ENCODE measurements at regions not wholly inside any gene's neighbourhood (a gene's known extent, or its start where the extent isn't known, plus 50 kb on each side); places are given as distances from the start of the nearest gene placed in this dataset.
"Not testable (repeated sequence)": the region's sequence is repeated elsewhere in the genome, so short reads cannot be mapped to it uniquely, and the experiment has no call there.

DNA sequence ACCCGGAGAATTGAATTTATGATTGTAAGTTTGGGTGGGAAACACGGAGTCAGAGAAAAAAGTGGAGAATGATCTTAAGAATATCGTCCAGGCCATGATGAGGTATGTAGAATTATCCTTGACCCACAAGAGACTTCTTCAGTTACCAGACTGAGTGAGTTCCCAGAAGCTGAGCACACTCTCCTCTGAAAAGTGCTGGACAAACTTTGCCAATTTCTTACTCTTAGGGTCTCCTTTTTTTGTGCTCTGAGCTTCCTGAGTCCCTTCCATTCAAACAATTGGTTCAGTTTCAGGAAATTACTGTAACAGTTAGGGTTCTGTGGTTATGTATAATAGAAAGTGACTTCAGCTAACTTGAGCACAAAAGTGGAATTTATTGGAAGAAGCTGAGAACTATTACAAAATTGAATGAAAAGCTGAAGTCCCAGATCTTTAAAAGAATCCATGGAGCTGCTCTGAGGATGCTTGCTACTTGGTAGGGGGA is 50.6 kb upstream of the EHBP1 start:
- DNase-seq = peak; percentile 87
- no peaks in the 10 kb centered on the region for H3K27me3 ChIP-seq (ENCODE audit: control insufficient read depth, insufficient read depth, low read length)
- H3K9me3 ChIP-seq (replicated peaks; ENCODE audit: control insufficient read depth, low read depth, low read length) = no peaks in the 10 kb centered on the region
- H3K4me3 ChIP-seq (ENCODE audit: low read length) = no peak overlapping the region
- H3K4me1 ChIP-seq (ENCODE audit: control insufficient read depth, insufficient read depth, low read length) = peaks cover under 1% of the 10 kb centered on the region
- peak overlapping the region; percentile 80 for H3K27ac ChIP-seq (ENCODE audit: low read length)
- 40% methylated on average over 1 of the region's 3 CpGs for WGBS (ENCODE audit: insufficient coverage)
- no peaks in the 10 kb centered on the region for H3K36me3 ChIP-seq (ENCODE audit: control insufficient read depth, insufficient read depth, low read length)

DNA sequence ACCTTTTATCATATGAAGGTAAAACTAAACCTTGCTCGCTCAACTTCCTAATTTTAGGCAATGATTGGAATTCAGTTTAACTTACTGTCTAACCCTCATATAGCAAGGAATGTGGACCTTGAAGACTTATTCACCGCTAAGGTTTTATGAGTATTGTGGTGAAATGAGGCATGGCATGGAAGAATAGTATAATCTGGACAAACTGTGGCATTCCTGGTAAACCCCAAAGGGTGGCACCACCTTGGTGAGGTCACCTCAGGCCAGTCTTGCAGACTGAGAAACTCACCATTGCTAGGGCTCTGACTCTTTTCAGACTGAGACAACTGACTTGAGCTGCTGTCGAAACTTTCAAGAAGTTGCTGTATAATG is 51.1 kb upstream of the EHBP1 start:
- Histone ChIP-seq H3K4me1 (ENCODE audit: control insufficient read depth, insufficient read depth, low read length) (no peaks in the 10 kb centered on the region), H3K4me3 (ENCODE audit: low read length) (no peak overlapping the region), H3K27me3 (ENCODE audit: control insufficient read depth, insufficient read depth, low read length) (no peaks in the 10 kb centered on the region), H3K36me3 (ENCODE audit: control insufficient read depth, insufficient read depth, low read length) (no peaks in the 10 kb centered on the region), H3K27ac (ENCODE audit: low read length) (peak overlapping the region; percentile 80), H3K9me3 (replicated peaks; ENCODE audit: control insufficient read depth, low read depth, low read length) (no peaks in the 10 kb centered on the region)
- DNase-seq = no peak
- no CpG with 5 or more reads among the region's 3 CpGs for WGBS (ENCODE audit: insufficient coverage)

DNA sequence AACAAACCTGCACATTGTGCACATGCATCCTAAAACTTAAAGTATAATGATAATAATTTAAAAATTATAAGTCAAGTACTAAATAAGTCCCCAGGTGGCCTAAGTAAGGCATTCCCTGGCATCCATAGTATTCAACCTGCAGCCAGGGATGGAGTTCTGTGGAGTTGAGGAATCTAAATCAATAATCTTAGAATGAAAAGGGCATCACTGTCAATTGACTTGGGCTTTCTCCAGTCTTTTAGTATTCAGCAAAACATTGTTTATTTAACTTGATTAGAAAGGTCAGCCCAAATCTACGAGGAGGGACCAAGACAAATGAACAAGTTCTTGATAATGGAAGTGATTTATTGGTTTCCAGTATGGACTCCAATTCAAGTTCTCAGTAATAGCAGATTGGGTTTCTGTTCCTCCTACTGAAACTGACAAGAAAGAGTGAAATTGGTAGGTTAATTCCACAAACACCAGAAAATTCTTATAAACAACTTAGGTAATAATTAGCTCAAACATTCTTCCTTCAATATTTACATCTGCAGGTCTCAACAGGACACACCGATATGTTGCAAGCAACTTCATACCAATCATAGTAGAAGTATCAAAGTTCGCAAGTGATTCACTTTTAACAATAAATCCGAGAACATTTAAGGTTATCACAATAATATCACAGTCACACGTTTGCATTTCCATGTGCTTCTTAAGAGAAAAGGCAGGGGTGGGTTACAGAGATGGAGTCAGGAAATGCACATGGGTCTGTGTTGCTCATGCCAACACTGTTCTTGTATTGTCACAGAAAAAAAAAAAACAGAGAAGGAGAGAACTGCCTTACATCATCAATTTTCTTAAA is 51.7 kb upstream of the EHBP1 start:
- WGBS (ENCODE audit: insufficient coverage) = no CpG with 5 or more reads among the region's 5 CpGs
- Histone ChIP-seq H3K4me3 (ENCODE audit: low read length) (no peak overlapping the region), H3K36me3 (ENCODE audit: control insufficient read depth, insufficient read depth, low read length) (no peaks in the 10 kb centered on the region), H3K9me3 (replicated peaks; ENCODE audit: control insufficient read depth, low read depth, low read length) (no peaks in the 10 kb centered on the region), H3K27ac (ENCODE audit: low read length) (peak overlapping the region; percentile 80), H3K4me1 (ENCODE audit: control insufficient read depth, insufficient read depth, low read length) (no peaks in the 10 kb centered on the region), H3K27me3 (ENCODE audit: control insufficient read depth, insufficient read depth, low read length) (no peaks in the 10 kb centered on the region)
- no peak for DNase-seq

DNA sequence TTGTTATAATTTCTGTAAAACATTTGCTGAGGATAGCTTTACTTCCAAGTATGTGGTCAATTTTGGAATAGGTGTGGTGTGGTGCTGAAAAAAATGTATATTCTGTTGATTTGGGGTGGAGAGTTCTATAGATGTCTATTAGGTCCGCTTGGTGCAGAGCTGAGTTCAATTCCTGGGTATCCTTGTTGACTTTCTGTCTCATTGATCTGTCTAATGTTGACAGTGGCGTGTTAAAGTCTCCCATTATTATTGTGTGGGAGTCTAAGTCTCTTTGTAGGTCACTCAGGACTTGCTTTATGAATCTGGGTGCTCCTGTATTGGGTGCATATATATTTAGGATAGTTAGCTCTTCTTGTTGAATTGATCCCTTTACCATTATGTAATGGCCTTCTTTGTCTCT is 56.4 kb upstream of the EHBP1 start:
- not testable (repeated sequence) for H3K4me3 ChIP-seq (ENCODE audit: low read length); H3K9me3 ChIP-seq (replicated peaks; ENCODE audit: control insufficient read depth, low read depth, low read length); H3K27me3 ChIP-seq (ENCODE audit: control insufficient read depth, insufficient read depth, low read length); H3K27ac ChIP-seq (ENCODE audit: low read length); H3K36me3 ChIP-seq (ENCODE audit: control insufficient read depth, insufficient read depth, low read length); DNase-seq; H3K4me1 ChIP-seq (ENCODE audit: control insufficient read depth, insufficient read depth, low read length)
- WGBS (ENCODE audit: insufficient coverage) = no CpG with 5 or more reads among the region's 2 CpGs

DNA sequence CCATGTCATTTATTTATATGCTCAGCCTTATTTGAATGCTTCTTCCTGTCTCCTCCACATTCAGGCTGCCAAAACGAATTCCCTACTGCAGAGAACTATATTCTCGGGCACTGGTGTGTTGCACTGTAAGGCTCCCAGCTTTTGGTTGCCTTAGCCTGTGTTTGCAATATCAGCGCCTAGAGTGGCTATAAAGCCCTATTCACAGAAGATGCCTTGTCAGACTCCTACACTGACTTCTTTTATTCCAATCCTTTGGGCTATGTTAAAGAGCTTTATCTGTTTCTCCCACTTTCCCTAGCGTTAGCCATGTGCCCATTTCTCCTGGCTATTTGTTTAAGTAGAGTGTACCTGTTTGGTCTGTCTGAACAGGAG is 62.4 kb upstream of the EHBP1 start:
- Histone ChIP-seq H3K4me3 (ENCODE audit: low read length) (no peak overlapping the region), H3K27me3 (ENCODE audit: control insufficient read depth, insufficient read depth, low read length) (no peaks in the 10 kb centered on the region), H3K9me3 (replicated peaks; ENCODE audit: control insufficient read depth, low read depth, low read length) (no peaks in the 10 kb centered on the region), H3K36me3 (ENCODE audit: control insufficient read depth, insufficient read depth, low read length) (no peaks in the 10 kb centered on the region), H3K27ac (ENCODE audit: low read length) (no peak overlapping the region), H3K4me1 (ENCODE audit: control insufficient read depth, insufficient read depth, low read length) (no peaks in the 10 kb centered on the region)
- 50% methylated on average over 3 of the region's 4 CpGs for WGBS (ENCODE audit: insufficient coverage)
- DNase-seq = no peak

DNA sequence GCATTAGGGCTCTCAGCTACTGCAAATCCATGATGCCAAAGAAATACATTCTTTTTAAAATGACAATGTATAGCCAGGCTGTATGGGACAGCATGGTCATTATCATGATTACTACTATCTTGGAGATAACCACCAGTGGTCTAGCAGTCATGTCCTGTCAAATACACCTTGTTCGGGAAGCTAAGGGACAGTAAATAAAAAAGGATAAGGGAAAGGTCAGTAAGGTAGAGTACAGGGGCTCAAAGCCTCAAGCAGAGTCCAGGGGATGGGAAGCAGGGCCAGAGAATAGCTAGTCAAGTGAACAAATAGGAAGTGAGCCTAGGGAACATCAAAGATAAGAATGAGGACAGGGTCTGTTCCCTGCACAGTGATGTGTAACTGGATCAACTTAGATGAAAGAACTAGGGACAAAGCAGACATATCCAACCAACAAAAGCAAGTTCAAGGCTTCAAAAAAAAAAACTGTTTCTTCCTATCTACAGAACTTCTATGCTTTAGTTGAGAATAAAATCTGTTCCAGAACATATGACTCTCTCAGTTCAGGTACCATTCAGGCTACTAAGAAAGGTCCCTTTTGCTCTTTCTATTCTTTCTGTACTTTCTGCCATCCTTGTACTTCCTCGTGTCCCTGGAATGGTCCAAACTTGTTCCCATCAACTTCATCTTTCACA is 62.9 kb upstream of the EHBP1 start:
- 77% methylated on average over 2 of the region's 2 CpGs for WGBS (ENCODE audit: insufficient coverage)
- no peaks in the 10 kb centered on the region for H3K9me3 ChIP-seq (replicated peaks; ENCODE audit: control insufficient read depth, low read depth, low read length)
- no peaks in the 10 kb centered on the region for H3K27me3 ChIP-seq (ENCODE audit: control insufficient read depth, insufficient read depth, low read length)
- no peaks in the 10 kb centered on the region for H3K36me3 ChIP-seq (ENCODE audit: control insufficient read depth, insufficient read depth, low read length)
- DNase-seq = no peak
- no peak overlapping the region for H3K4me3 ChIP-seq (ENCODE audit: low read length)
- H3K4me1 ChIP-seq (ENCODE audit: control insufficient read depth, insufficient read depth, low read length) = no peaks in the 10 kb centered on the region
- no peak overlapping the region for H3K27ac ChIP-seq (ENCODE audit: low read length)

DNA sequence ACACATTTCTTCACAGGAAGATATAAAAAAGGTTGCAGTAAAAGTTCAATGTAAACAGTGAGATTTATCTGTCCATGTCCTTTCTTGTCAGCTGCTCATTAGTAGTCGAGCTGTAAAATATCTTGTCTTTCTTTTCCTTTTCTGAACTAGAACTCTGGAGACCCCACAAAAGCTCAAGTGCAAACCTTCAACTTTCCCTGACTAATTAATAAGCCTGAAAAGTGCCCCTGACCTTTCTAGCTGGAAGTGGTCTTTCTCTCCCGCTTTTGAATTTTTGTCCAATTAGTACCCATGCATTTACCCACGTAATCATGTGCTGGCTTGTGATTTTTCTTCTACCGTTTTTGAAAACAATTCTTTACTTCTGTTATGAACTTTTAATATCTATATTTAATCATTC is 63.6 kb upstream of the EHBP1 start:
- 40% methylated on average over 1 of the region's 4 CpGs for WGBS (ENCODE audit: insufficient coverage)
- Histone ChIP-seq H3K27ac (ENCODE audit: low read length) (no peak overlapping the region), H3K9me3 (replicated peaks; ENCODE audit: control insufficient read depth, low read depth, low read length) (no peaks in the 10 kb centered on the region), H3K27me3 (ENCODE audit: control insufficient read depth, insufficient read depth, low read length) (no peaks in the 10 kb centered on the region), H3K4me3 (ENCODE audit: low read length) (no peak overlapping the region), H3K4me1 (ENCODE audit: control insufficient read depth, insufficient read depth, low read length) (no peaks in the 10 kb centered on the region), H3K36me3 (ENCODE audit: control insufficient read depth, insufficient read depth, low read length) (no peaks in the 10 kb centered on the region)
- no peak for DNase-seq

DNA sequence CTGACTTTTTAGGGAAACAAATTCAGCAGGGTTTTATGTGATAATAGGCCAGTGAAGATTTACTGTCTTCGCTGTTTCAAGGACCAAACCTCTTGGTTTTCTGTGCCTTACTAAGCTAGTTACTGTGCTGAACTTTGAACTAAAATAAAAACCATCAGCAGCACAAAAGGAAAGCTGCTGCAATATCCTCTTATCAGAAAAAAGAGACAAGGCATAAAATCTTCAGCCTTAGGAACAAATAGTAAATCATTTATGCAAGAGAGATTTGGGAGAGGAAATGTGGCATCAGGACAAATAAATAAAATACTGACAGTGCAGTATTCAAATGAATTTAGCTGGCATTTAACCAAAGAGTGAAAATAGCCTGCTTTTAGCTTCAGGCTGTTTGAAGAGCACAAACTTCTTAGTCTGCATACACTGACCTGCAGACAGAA is 64.1 kb upstream of the EHBP1 start:
- no peak overlapping the region for H3K27ac ChIP-seq (ENCODE audit: low read length)

DNA sequence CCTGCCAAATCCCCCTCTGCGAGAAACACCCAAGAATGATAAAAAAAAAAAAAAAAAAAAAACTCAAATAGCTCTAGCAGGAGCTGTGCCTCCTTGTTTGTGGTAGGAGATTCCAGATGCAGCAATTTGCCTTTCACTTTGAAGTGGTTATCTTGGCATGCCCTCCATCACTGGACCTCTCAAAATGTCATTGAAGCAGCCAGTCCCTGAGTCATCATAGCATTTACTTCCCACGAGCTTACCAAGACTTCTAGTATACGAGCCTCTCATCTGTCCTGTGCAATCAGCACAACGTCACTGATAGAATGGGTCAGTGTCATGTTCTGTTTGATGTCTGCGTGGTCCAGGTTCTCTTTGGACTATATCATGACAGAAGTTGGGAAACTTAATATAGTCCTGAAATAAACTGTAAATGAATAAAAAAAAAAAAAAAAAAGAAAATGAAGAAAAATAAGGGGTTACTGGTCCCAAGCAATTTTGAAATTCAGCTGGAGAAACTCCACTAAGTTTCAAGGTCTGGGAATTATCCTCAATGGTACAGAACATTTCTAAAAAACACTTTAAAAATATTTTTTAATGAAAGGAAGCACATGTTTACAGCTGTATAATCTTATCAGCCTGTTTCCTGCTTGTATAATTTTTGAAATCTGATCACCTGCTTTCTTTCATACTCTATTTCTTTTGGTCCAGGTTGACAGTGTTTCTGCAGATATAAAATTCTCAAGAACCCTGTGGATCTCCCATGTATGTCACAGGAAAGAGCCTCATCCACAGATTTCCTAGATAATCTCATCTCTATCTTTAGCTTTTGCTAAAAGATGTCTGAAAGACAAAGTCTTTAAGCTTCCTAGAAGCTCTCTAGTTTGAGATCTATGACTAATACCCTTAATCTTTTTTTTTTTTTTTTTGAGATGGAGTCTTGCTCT is 74.1 kb upstream of the EHBP1 start:
- Histone ChIP-seq H3K27me3 (ENCODE audit: control insufficient read depth, insufficient read depth, low read length) (no peaks in the 10 kb centered on the region), H3K4me3 (ENCODE audit: low read length) (no peak overlapping the region), H3K9me3 (replicated peaks; ENCODE audit: control insufficient read depth, low read depth, low read length) (peaks cover 9% of the 10 kb centered on the region), H3K4me1 (ENCODE audit: control insufficient read depth, insufficient read depth, low read length) (no peaks in the 10 kb centered on the region), H3K27ac (ENCODE audit: low read length) (no peak overlapping the region), H3K36me3 (ENCODE audit: control insufficient read depth, insufficient read depth, low read length) (no peaks in the 10 kb centered on the region)
- no CpG with 5 or more reads among the region's 5 CpGs for WGBS (ENCODE audit: insufficient coverage)
- DNase-seq = no peak

More for the DNA sequence above, 64.1 kb upstream of the EHBP1 start:
- DNase-seq = peak; percentile 57
- WGBS (ENCODE audit: insufficient coverage) = no CpG with 5 or more reads among the region's 1 CpG
- no peaks in the 10 kb centered on the region for H3K27me3 ChIP-seq (ENCODE audit: control insufficient read depth, insufficient read depth, low read length)
- H3K9me3 ChIP-seq (replicated peaks; ENCODE audit: control insufficient read depth, low read depth, low read length) = no peaks in the 10 kb centered on the region
- H3K36me3 ChIP-seq (ENCODE audit: control insufficient read depth, insufficient read depth, low read length) = no peaks in the 10 kb centered on the region
- H3K4me3 ChIP-seq (ENCODE audit: low read length) = no peak overlapping the region
- no peaks in the 10 kb centered on the region for H3K4me1 ChIP-seq (ENCODE audit: control insufficient read depth, insufficient read depth, low read length)

DNA sequence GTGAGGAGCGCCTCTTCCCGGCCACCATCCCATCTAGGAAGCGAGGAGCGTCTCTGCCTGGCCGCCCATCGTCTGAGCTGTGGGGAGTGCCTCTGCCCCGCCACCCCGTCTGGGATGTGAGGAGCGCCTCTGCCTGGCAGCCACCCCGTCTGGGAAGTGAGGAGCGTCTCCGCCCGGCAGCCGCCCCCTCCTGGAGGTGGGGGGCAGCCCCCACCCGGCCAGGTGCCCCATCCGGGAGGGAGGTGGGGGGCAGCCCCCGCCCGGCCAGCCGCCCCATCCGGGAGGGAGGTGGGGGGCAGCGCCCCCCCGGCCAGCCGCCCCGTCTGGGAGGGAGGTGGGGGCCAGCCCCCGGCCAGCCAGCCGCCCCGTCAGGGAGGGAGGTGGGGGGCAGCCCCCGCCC is 75.3 kb upstream of the EHBP1 start:
- 96% methylated on average over 14 of the region's 28 CpGs for WGBS (ENCODE audit: insufficient coverage)
- not testable (repeated sequence) for H3K4me1 ChIP-seq (ENCODE audit: control insufficient read depth, insufficient read depth, low read length); H3K36me3 ChIP-seq (ENCODE audit: control insufficient read depth, insufficient read depth, low read length); H3K4me3 ChIP-seq (ENCODE audit: low read length); H3K9me3 ChIP-seq (replicated peaks; ENCODE audit: control insufficient read depth, low read depth, low read length); H3K27ac ChIP-seq (ENCODE audit: low read length); H3K27me3 ChIP-seq (ENCODE audit: control insufficient read depth, insufficient read depth, low read length); DNase-seq
